ENCODE measurements at regions not wholly inside any gene's neighbourhood (a gene's known extent, or its start where the extent isn't known, plus 50 kb on each side); places are given as distances from the start of the nearest gene placed in this dataset.

GRCh38 chr18:64519201-64519600 is 370.3 kb upstream of the LINC00305 start:
- Histone ChIP-seq H3K4me3 (no peak overlapping the region), H3K27ac (ENCODE audit: extremely low read depth, low read depth, low read length) (no peak overlapping the region), H3K27me3 (ENCODE audit: control insufficient read depth in 2 of 2, insufficient read depth in 2 of 2, low read length in 2 of 2) (no peaks in the 10 kb centered on the region), H4K20me1 (replicated peaks; ENCODE audit: control insufficient read depth, insufficient read depth, low read length) (no peaks in the 10 kb centered on the region), H3K4me2 (ENCODE audit: insufficient read depth, low read length) (no peak overlapping the region), H3K79me2 (ENCODE audit: control insufficient read depth, insufficient read depth, low read length) (no peaks in the 10 kb centered on the region), H3K36me3 (ENCODE audit: control insufficient read depth, insufficient read depth, low read length) (no peaks in the 10 kb centered on the region), H2AFZ (ENCODE audit: low read depth, low read length) (no peak overlapping the region), H3K9ac (ENCODE audit: insufficient read depth in 1 of 2, low read depth in 2 of 2, low read length in 2 of 2) (no peak overlapping the region), H3K9me3 (replicated peaks; ENCODE audit: control insufficient read depth, insufficient read depth, low read depth, low read length) (no peaks in the 10 kb centered on the region), H3K4me1 (replicated peaks in 1 of 2; ENCODE audit: control insufficient read depth in 2 of 2, insufficient read depth in 2 of 2, low read length in 2 of 2) (no peaks in the 10 kb centered on the region), H3K9me1 (ENCODE audit: control insufficient read depth, insufficient read depth, low read length) (no peaks in the 10 kb centered on the region)
- BruUV-seq (replicated peaks) = no TSS peak
- intact Hi-C loops (cut with micrococcal nuclease) (no loop called here), in situ Hi-C loops (cut with MboI) (no loop called here)
- 0% methylated on average over 1 of the region's 2 CpGs for WGBS (ENCODE audit: insufficient coverage, low coverage, missing lambda C conversion rate)
- no peak for FAIRE-seq
- ChIA-PET POLR2A (no interaction called here), CTCF (ENCODE audit: low intra/inter-chr PET ratio) (no interaction called here)
- no peak for DNase-seq (ENCODE audit: extremely low read depth in 1 of 4, low spot score in 3 of 4)
- no peak for TF ChIP-seq ZNF707 (CRISPR knock-in tag; conservative IDR thresholded peaks at IDR 0.05)
- TF ChIP-seq SMARCE1 (IDR thresholded peaks at IDR 0.05) = no peak
- TF ChIP-seq CAMTA2 (CRISPR knock-in tag; conservative IDR thresholded peaks at IDR 0.05) = no peak
- no peak for TF ChIP-seq E2F3 (CRISPR knock-in tag; IDR thresholded peaks at IDR 0.05)
- TF ChIP-seq ZNF24 (IDR thresholded peaks at IDR 0.05) = no peak
- TF ChIP-seq NFYB (IDR thresholded peaks at IDR 0.05; ENCODE audit: extremely low read depth, insufficient read length) = no peak
- no peak for TF ChIP-seq CLOCK (CRISPR knock-in tag; IDR thresholded peaks at IDR 0.05; ENCODE audit: borderline replicate concordance)
- TF ChIP-seq ZNF12 (CRISPR knock-in tag; IDR thresholded peaks at IDR 0.05) = no peak
- TF ChIP-seq MAZ (CRISPR knock-in tag; conservative IDR thresholded peaks at IDR 0.05 in 1 of 2, IDR thresholded peaks at IDR 0.05 in 1 of 2) = no peak
- no peak for TF ChIP-seq SETDB1 (IDR thresholded peaks at IDR 0.05; ENCODE audit: low read length)
- TF ChIP-seq MYNN (IDR thresholded peaks at IDR 0.05) = no peak
- no peak for TF ChIP-seq MYNN (CRISPR knock-in tag; IDR thresholded peaks at IDR 0.05)
- TF ChIP-seq ASH1L (IDR thresholded peaks at IDR 0.05; ENCODE audit: borderline replicate concordance, low read depth, partially characterized antibody) = no peak
- TF ChIP-seq ZNF318 (IDR thresholded peaks at IDR 0.05; ENCODE audit: borderline replicate concordance in 1 of 2, low read depth in 1 of 2) = no peak
- no peak for ATAC-seq

Measured in K562 (cell line).